ENCODE measurements at regions not wholly inside any gene's neighbourhood (a gene's known extent, or its start where the extent isn't known, plus 50 kb on each side); places are given as distances from the start of the nearest gene placed in this dataset.

DNA sequence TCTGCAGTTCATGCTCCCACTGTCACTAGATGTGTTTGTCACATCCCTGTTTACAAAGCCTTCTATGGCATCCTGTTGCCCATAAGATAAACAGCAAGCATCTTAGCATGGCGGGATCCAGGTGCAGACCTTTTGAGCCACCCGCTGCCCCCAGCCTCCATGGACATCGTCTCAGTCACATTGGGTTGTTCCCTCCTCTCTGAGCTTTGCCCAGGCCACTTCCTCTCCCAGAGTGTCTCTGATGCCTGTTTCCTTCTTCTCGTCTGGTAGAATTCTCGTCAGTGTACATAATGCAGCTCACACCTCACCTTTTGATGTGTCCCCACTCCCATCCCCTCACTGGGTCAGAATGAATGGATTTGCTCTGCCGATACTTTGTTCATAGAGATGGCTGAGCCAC, 239.0 kb upstream of the APCDD1 start:
- H3K4me3 ChIP-seq = no peak overlapping the region
- no peaks in the 10 kb centered on the region for H3K4me1 ChIP-seq (ENCODE audit: low read depth)
- H3K27me3 ChIP-seq = no peaks in the 10 kb centered on the region
- no peaks in the 10 kb centered on the region for H3K36me3 ChIP-seq
- DNase-seq (ENCODE audit: low read depth in 1 of 2, low spot score in 1 of 2) = no peak
- H3K9me3 ChIP-seq (ENCODE audit: low read depth) = no peaks in the 10 kb centered on the region
- no peak overlapping the region for H3K27ac ChIP-seq
- TF ChIP-seq, protein P1, sequence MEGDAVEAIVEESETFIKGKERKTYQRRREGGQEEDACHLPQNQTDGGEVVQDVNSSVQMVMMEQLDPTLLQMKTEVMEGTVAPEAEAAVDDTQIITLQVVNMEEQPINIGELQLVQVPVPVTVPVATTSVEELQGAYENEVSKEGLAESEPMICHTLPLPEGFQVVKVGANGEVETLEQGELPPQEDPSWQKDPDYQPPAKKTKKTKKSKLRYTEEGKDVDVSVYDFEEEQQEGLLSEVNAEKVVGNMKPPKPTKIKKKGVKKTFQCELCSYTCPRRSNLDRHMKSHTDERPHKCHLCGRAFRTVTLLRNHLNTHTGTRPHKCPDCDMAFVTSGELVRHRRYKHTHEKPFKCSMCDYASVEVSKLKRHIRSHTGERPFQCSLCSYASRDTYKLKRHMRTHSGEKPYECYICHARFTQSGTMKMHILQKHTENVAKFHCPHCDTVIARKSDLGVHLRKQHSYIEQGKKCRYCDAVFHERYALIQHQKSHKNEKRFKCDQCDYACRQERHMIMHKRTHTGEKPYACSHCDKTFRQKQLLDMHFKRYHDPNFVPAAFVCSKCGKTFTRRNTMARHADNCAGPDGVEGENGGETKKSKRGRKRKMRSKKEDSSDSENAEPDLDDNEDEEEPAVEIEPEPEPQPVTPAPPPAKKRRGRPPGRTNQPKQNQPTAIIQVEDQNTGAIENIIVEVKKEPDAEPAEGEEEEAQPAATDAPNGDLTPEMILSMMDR (IDR thresholded peaks at IDR 0.05; ENCODE audit: low read depth, low read length) = no peak

DNA sequence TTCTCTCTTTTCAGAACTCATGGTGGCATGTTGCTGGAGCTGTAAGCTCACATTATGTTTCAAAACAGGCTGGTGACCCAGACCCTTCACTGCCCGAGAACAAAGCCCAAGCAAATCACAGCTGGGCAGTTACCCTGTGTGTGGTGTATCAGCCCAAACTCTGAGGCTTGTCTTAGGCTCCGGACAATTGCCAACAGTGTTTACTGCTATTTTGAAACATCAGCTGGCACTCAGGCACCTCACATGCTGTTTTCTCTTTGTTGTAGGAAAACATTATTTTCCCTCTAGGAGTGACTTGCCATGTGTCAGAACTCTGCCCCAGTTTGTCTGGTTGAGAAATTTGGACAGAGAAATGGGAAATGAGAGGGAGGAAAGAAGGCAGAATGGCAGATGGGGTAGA, 237.6 kb upstream of the APCDD1 start:
- no peak for DNase-seq (ENCODE audit: low read depth in 1 of 2, low spot score in 1 of 2)
- Histone ChIP-seq H3K27me3 (no peaks in the 10 kb centered on the region), H3K9me3 (ENCODE audit: low read depth) (no peaks in the 10 kb centered on the region), H3K4me1 (ENCODE audit: low read depth) (no peaks in the 10 kb centered on the region), H3K36me3 (no peaks in the 10 kb centered on the region), H3K4me3 (no peak overlapping the region), H3K27ac (no peak overlapping the region)
- TF ChIP-seq, protein P1 (IDR thresholded peaks at IDR 0.05; ENCODE audit: low read depth, low read length) = no peak

DNA sequence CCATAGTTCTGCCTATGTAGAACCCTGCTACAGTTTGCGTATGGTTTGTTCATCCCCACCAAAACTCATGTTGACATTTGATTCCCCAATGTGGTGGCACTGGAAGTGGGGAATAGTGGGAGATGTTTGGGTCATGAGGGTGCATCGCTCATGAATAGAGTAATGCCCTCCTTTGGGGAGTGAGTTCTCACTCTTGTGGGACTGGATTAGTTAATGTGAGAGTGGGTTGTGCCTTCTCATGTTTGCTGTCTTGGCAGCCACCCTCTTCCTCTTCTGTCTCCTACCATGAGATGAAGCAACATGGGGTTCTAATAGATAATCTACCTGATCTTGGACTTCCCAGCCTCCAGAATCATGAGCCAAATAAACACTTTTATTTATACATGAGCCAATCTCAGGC, 237.2 kb upstream of the APCDD1 start:
- Histone ChIP-seq H3K4me1 (ENCODE audit: low read depth) (no peaks in the 10 kb centered on the region), H3K27me3 (no peaks in the 10 kb centered on the region), H3K4me3 (no peak overlapping the region), H3K27ac (no peak overlapping the region), H3K9me3 (ENCODE audit: low read depth) (no peaks in the 10 kb centered on the region), H3K36me3 (no peaks in the 10 kb centered on the region)
- no peak for DNase-seq (ENCODE audit: low read depth in 1 of 2, low spot score in 1 of 2)
- TF ChIP-seq, protein P1 (IDR thresholded peaks at IDR 0.05; ENCODE audit: low read depth, low read length) = no peak

DNA sequence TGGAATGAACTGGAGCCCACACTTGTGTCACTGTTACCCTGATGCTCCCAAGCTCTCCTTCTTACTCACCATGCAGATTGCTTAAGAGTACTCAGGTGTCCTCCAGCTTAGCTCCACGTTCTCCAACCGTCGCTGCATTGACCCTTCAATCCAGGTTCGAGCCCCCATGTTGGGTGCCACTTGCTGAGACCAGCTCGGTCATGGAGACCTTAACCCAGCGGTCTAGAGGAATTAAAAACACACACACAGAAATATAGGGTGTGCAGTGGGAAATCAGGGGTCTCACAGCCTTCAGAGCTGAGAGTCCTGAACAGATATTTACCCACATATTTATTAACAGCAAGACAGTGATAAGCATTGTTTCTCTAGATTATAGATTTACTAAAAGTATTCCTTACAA, 229.1 kb upstream of the APCDD1 start:
- Histone ChIP-seq H3K4me1 (ENCODE audit: low read depth) (no peaks in the 10 kb centered on the region), H3K27ac (no peak overlapping the region), H3K36me3 (no peaks in the 10 kb centered on the region), H3K27me3 (no peaks in the 10 kb centered on the region), H3K4me3 (no peak overlapping the region), H3K9me3 (ENCODE audit: low read depth) (no peaks in the 10 kb centered on the region)
- TF ChIP-seq, protein P1 (IDR thresholded peaks at IDR 0.05; ENCODE audit: low read depth, low read length) = no peak
- no peak for DNase-seq (ENCODE audit: low read depth in 1 of 2, low spot score in 1 of 2)

DNA sequence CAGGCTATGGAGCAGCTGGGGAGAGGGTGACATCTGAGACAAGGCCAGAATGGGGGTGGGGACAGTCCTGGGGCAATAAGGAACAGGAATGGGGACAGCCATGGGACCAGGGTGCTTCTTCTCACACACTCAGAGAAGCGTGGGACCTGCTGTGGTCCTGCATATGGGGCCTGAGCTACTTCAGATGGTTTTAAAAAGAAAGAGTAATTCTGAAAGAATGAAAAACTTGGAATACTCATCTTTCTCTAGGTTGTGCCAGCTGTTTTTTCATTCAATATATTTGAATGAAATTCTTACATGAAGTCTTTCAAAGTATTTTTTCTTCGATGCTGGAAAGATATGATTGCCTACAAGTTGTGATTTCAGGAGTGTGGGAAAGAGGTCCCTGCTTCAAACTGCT, 227.5 kb upstream of the APCDD1 start:
- no peaks in the 10 kb centered on the region for H3K4me1 ChIP-seq (ENCODE audit: low read depth)
- no peaks in the 10 kb centered on the region for H3K36me3 ChIP-seq
- H3K27ac ChIP-seq = no peak overlapping the region
- TF ChIP-seq, protein P1 (IDR thresholded peaks at IDR 0.05; ENCODE audit: low read depth, low read length) = no peak
- H3K9me3 ChIP-seq (ENCODE audit: low read depth) = no peaks in the 10 kb centered on the region
- no peaks in the 10 kb centered on the region for H3K27me3 ChIP-seq
- H3K4me3 ChIP-seq = no peak overlapping the region
- DNase-seq (ENCODE audit: low read depth in 1 of 2, low spot score in 1 of 2) = no peak

DNA sequence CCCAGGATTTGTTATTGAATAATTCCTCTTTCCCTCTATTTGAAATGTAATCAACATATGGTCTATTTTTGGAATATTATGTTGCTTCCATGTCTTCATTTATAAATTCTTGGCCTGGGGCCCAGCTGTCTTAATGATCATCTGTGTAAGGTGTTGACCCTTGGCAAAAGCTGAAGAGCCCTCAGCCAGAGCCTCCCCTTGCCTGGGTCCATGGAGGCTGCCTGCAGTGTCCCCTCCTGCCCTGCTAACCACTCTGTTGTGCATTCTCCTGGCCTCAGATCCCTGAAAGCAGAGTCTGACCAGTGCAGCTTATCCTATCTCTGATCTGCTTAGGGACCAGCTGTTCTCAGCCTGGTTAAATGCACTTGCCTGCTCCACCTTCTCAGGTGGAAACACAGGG, 226.1 kb upstream of the APCDD1 start:
- Histone ChIP-seq H3K9me3 (ENCODE audit: low read depth) (no peaks in the 10 kb centered on the region), H3K4me3 (no peak overlapping the region), H3K4me1 (ENCODE audit: low read depth) (no peaks in the 10 kb centered on the region), H3K27me3 (no peaks in the 10 kb centered on the region), H3K36me3 (no peaks in the 10 kb centered on the region), H3K27ac (no peak overlapping the region)
- DNase-seq (ENCODE audit: low read depth in 1 of 2, low spot score in 1 of 2) = no peak
- TF ChIP-seq, protein P1 (IDR thresholded peaks at IDR 0.05; ENCODE audit: low read depth, low read length) = no peak

Data from cardiac muscle cell (in vitro differentiated cells and primary cell).